GM21825 (cell line): ENCODE measurements at regions not wholly inside any gene's neighbourhood (a gene's known extent, or its start where the extent isn't known, plus 50 kb on each side); places are given as distances from the start of the nearest gene placed in this dataset.

Experiments
- ATAC-seq: cut with Tn5 transposase; IDR thresholded peaks from one replicate; pipeline ENCODE4 v1.9.1; 2021; ENCODE audit warnings: mild to moderate bottlenecking, moderate library complexity; ENCODE audit not compliant: unreplicated experiment

DNA sequence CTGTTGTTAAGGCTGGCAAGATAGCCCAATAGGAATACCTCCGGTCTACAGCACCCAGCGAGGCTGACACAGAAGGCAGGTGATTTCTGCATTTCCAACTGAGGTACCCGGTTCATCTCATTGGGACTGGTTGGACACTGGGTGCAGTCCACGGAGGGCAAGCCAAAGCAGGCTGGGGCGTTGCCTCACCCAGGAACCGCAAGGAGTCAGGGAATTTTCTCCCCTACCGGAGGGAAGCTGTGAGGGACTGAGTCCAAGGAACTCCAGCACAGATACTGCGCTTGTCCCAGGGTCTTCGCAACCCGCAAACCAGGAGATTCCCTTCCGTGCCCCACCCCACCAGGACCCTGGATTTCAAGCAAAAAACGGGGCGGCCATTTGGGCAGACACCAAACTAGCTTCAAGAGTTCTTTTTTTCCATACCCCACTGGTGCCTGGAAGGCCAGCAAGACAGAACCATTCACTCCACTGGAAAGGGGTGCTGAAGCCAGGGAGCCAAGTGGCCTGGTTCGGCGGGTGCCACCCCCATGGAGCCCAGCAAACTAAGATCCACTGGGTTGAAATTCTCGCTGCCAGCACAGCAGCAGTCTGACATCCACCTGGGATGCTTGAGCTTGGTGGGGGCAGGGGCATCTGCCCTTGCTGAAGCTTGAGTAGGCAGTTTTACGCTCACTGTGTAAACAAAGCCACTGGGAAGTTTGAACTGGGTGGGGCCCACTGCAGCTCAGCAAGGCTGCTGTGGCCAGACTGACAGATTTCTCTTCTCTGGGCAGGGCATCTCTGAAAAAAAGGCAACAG, 647.2 kb downstream of the BNC2 start:
- ATAC-seq = no peak

- no peak for ATAC-seq
Measured at GRCh38 chr9:16230731-16231130, 639.7 kb downstream of the BNC2 start.

- ATAC-seq = no peak
Measured at GRCh38 chr9:16236311-16236710, 634.2 kb downstream of the BNC2 start.

DNA sequence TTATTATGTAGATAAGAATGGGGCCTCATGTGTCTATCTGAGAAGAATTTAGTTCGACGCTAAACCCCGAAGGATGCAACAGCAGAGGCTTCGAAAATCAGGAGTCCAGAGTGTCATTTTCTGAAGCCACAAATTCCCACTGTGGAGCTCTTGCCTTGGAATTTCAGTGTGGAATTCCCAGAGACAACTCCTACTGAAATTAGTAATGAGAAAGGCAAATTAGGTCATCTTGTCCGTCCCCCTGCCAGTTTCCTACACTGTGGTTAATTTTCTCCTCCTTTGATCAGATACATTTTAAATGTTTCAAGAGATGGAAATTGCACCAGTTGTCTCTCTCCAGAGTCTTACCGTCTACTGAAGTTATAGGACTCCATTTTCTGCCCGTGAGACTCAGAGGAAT, 633.6 kb downstream of the BNC2 start:
- no peak for ATAC-seq

GRCh38 chr9:16238623-16239138, 631.8 kb downstream of the BNC2 start:
- ATAC-seq = no peak

DNA sequence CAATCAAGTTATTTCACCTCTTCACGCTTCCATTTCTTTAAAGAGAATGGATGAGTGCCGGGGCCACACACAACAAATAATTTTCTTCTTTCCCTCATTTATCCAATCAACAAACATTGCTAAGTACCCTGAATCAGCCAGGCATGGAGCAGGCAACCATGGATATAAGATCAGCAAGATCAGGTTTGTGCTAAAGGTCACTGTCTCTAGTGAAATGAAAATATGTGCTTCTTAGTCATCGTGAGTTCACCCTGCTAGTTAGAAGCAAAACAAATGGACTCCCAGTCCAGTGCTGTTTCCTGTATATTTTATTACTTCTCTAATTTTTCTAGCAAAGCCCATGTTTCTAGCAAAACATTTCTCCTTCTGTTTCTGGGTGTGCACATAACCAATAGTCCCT, 629.2 kb downstream of the BNC2 start:
- ATAC-seq = no peak

- ATAC-seq = no peak
Measured at GRCh38 chr9:16243798-16244197, 626.7 kb downstream of the BNC2 start.

- ATAC-seq = no peak
Measured at GRCh38 chr9:16245756-16246440, 624.6 kb downstream of the BNC2 start.

DNA sequence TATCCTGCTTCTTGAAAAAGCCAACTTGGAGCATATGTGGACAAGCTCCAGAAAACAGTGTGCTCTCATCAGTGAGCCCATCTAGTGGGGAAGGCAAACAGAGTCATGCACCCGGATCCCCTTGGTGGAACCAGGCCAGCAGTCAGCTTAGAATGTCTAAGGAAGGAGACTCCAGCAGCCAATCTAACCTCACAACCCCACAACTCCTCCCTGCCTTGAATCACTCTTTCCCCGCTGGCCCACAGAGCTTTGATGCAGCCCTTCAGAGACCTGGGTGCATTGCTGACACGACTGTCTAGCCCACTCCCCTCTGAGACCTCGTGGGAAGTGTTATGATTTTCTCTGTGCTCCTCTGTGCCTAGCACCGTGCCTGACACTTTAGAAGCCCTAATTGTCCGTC, 623.7 kb downstream of the BNC2 start:
- ATAC-seq = no peak

- no peak for ATAC-seq
Measured at GRCh38 chr9:16247188-16247875, 623.1 kb downstream of the BNC2 start.

GRCh38 chr9:16248822-16249221, 621.6 kb downstream of the BNC2 start:
- no peak for ATAC-seq

DNA sequence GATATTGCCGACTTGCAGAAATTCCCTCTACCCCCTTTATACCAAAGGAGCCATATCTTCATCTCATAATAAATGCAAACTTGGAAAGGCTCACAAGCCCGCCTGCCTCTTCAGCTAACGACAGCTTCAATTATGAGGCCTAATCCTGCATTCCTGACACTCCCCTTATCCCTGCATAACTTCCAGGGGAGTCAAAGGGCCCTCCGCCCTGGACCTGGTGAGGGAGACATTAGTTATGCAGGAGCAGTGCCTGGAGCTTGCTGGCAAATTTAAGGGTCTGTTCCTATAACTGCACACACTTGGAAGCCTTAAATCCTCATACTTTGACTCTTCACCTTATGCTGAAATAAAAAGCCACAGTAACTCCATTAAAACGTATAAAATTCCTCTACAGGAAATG, 617.9 kb downstream of the BNC2 start:
- ATAC-seq = no peak

- ATAC-seq = no peak
Measured at GRCh38 chr9:16254674-16255073, 615.8 kb downstream of the BNC2 start.

- no peak for ATAC-seq
Measured at GRCh38 chr9:16255217-16255616, 615.3 kb downstream of the BNC2 start.

GRCh38 chr9:16257604-16258003, 612.9 kb downstream of the BNC2 start:
- ATAC-seq = no peak

DNA sequence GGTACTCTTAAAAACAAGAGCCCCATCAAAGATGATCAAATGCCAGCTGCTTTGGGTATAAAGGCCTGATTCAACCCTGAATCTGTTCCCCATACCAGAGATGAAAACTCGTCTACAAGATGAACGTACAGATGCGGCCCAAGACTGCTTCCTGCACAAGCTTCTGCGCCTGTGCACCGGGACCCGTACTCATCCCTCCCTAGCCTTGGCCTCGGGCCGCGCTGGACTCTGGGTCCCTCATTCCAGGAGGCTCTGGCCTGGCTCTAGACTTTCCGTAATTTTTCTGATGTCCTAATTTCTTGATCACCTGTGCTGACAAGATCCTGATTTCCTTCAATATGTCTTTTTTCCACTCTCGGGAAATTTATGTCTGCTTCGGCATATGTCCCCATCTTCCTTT, 612.3 kb downstream of the BNC2 start:
- ATAC-seq = no peak

- no peak for ATAC-seq
Measured at GRCh38 chr9:16258708-16259107, 611.8 kb downstream of the BNC2 start.

DNA sequence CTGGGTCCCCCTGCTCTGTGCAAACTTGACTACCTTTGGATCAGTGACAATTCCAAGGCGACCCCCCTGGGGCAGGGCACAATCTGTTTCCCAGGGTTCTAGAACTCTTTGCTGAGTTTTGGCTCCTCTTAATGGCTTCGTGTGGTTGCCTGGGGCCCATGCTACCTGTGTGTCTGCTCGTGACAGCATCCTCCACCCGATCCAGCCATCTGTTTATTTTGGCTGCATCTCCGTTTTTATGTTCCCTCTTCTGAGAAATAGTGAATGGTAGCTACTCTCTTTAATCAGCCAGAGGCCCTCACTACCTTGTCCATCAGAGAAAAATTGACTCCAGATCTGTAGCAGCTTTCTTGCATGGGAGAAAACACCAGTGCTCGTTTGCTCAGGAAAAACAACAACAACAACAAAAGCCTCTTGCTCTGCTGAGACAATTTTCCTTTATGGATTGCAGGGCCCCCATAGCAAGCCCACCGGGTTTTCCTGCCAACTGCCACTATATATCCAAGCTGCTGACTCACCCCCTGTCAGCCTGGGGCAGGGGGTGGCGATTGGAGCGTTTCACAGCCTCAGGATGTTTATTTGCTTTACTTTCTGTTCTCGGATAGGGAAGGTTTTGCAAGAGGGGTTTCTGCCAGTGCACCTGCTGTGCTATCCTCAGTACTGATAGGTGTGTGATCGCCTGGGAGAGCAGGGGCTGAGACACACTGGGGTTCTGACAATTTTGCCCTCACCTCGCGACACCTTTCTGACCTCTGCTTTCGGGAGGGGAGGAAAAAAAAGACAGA, 607.8 kb downstream of the BNC2 start:
- no peak for ATAC-seq

GRCh38 chr9:16265688-16266087, 604.8 kb downstream of the BNC2 start:
- ATAC-seq = no peak

GRCh38 chr9:16266648-16267276, 603.7 kb downstream of the BNC2 start:
- ATAC-seq = no peak
